Lower leg skin (tissue), 4 donors: ENCODE measurements at regions not wholly inside any gene's neighbourhood (a gene's known extent, or its start where the extent isn't known, plus 50 kb on each side); places are given as distances from the start of the nearest gene placed in this dataset.

Experiments
- DNase-seq, 2 donors: peaks; one replicate each; pipeline ENCODE4 v3.0.0-alpha.2; 2019; ENCODE audit warnings: low spot score in 2 of 2
- H3K4me3 ChIP-seq: fragments of 200-600 bp; sonication (generic); 2 replicates; pipeline ENCODE4 v1.5.1; 2017; ENCODE audit warnings: mild to moderate bottlenecking, low read depth; ENCODE audit not compliant: poor library complexity, severe bottlenecking
- CTCF ChIP-seq, 3 donors: fragments of 450-650 bp; IDR thresholded peaks; one replicate each; pipeline ENCODE4 v1.5.1; 2016; ENCODE audit warnings: antibody characterized with exemption in 3 of 3, mild to moderate bottlenecking in 3 of 3, moderate library complexity in 2 of 3
- POLR2A ChIP-seq, 2 donors: fragments of 450-650 bp; IDR thresholded peaks; one replicate each; pipeline ENCODE4 v1.6.1; 2016 to 2017; ENCODE audit warnings: antibody characterized with exemption in 2 of 2, mild to moderate bottlenecking in 1 of 2, moderate library complexity in 1 of 2
- WGBS, 2 donors: methylation state at CpG; one replicate each; pipeline ENCODE4 v1.1.5; 2018; 5-methylcytosine and 5-hydroxymethylcytosine counted together
- intact Hi-C: fragments of 100-400 bp; cut with DNase I; formaldehyde crosslinking; loops from one replicate; pipeline ENCODE4 v1.15.0; 2023; ENCODE audit warnings: low total_unique reads

GRCh38 chr21:38671773-38672172, 134.0 kb upstream of the ETS2 start:
- H3K4me3 ChIP-seq: no peak overlapping the region
- no peak for DNase-seq

GRCh38 chr21:38675182-38675824, 130.4 kb upstream of the ETS2 start:
- intact Hi-C loops: no loop called here
- H3K4me3 ChIP-seq: no peak overlapping the region
- WGBS, 2 donors: 70 to 72% methylated on average over 22 of the region's 22 CpGs
- no peak for TF ChIP-seq CTCF (IDR thresholded peaks at IDR 0.05)
- TF ChIP-seq POLR2A (IDR thresholded peaks at IDR 0.05): no peak
- no peak for DNase-seq

More at GRCh38 chr21:38671773-38672172, 134.0 kb upstream of the ETS2 start:
- intact Hi-C loops: no loop called here
- 50 to 61% methylated on average over 6 of the region's 6 CpGs for WGBS, 2 donors
- TF ChIP-seq POLR2A (IDR thresholded peaks at IDR 0.05): no peak
- no peak for TF ChIP-seq CTCF (IDR thresholded peaks at IDR 0.05)

- no peak for TF ChIP-seq POLR2A (IDR thresholded peaks at IDR 0.05)
- TF ChIP-seq CTCF (IDR thresholded peaks at IDR 0.05): no peak
- intact Hi-C loops: no loop called here
- H3K4me3 ChIP-seq: no peak overlapping the region
- DNase-seq: no peak
Measured at GRCh38 chr21:38678827-38679226, 126.9 kb upstream of the ETS2 start.

- no peak for TF ChIP-seq CTCF (IDR thresholded peaks at IDR 0.05)
- 54 to 58% methylated on average over 4 of the region's 4 CpGs for WGBS, 2 donors
- no peak overlapping the region for H3K4me3 ChIP-seq
- intact Hi-C loops: no loop called here
- DNase-seq: no peak
Measured at GRCh38 chr21:38679534-38679933, 126.2 kb upstream of the ETS2 start.

- intact Hi-C loops: no loop called here
- TF ChIP-seq POLR2A (IDR thresholded peaks at IDR 0.05): no peak
- no peak for TF ChIP-seq CTCF (IDR thresholded peaks at IDR 0.05)
- WGBS, 2 donors: 62 to 73% methylated on average over 3 of the region's 3 CpGs
- H3K4me3 ChIP-seq: no peak overlapping the region
- DNase-seq: no peak
Measured at GRCh38 chr21:38680401-38680800, 125.3 kb upstream of the ETS2 start.

- TF ChIP-seq CTCF (IDR thresholded peaks at IDR 0.05) (no peak), POLR2A (IDR thresholded peaks at IDR 0.05) (no peak)
- intact Hi-C loops: no loop called here
- 66 to 81% methylated on average over 4 of the region's 4 CpGs for WGBS, 2 donors
- H3K4me3 ChIP-seq: no peak overlapping the region
- DNase-seq: no peak
Measured at GRCh38 chr21:38683222-38683621, 122.5 kb upstream of the ETS2 start.
